Nephron (organoid): ENCODE measurements at regions not wholly inside any gene's neighbourhood (a gene's known extent, or its start where the extent isn't known, plus 50 kb on each side); places are given as distances from the start of the nearest gene placed in this dataset.

ENCODE experiments used
- H3K27ac Mint-ChIP-seq, 3 experiments: 2 replicates each; pipeline ENCODE4 v1.8.0; 2020; ENCODE audit warnings: mixed read lengths in 3 of 3, mild to moderate bottlenecking in 2 of 3, moderate library complexity in 1 of 3
- H3K27me3 Mint-ChIP-seq: 2 replicates; pipeline ENCODE4 v1.8.0; 2021; ENCODE audit warnings: low read depth, mild to moderate bottlenecking, moderate library complexity, mixed read lengths
- H3K36me3 Mint-ChIP-seq: 2 replicates; pipeline ENCODE4 v1.8.0; 2020; ENCODE audit warnings: low read depth, mixed read lengths
- H3K4me1 Mint-ChIP-seq: 2 replicates; pipeline ENCODE4 v1.8.0; 2020; ENCODE audit warnings: mixed read lengths
- H3K4me3 Mint-ChIP-seq, 3 experiments: 2 replicates each; pipeline ENCODE4 v1.8.0; 2020; ENCODE audit warnings: mild to moderate bottlenecking in 3 of 3, mixed read lengths in 3 of 3, moderate library complexity in 2 of 3
- H3K9me3 Mint-ChIP-seq: 2 replicates; pipeline ENCODE4 v1.8.0; 2020; ENCODE audit warnings: mixed read lengths
- TF ChIP-seq, protein P1 (sequence below), 3 experiments: fragments of 200-600 bp; sonication (generic); IDR thresholded peaks; one replicate each; pipeline ENCODE4 v1.5.0; 2021; ENCODE audit warnings: antibody characterized with exemption in 3 of 3; ENCODE audit not compliant: unreplicated experiment in 3 of 3

DNA sequence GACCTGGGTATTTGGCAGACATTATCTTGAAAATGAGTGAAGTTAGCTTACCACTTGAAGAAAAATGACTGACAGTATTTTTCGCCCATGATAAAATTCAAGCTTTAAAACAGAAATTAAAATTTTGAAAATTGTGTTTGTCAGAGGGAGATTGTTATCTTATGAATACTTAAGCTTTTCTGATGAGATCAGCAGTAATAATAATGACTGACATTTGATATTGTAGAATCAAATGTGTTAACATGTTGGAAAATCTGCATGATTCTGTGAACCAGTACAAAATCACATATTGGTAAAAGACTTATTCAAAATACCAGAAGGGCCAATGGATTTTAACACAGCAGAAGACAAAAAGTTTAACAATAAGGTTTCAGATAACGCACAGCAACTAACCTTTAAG is 94.0 kb downstream of the MSX2 start:
- no peak overlapping the region for H3K27ac Mint-ChIP-seq
- no peaks in the 10 kb centered on the region for H3K36me3 Mint-ChIP-seq
- no peaks in the 10 kb centered on the region for H3K27me3 Mint-ChIP-seq
- TF ChIP-seq, protein P1, sequence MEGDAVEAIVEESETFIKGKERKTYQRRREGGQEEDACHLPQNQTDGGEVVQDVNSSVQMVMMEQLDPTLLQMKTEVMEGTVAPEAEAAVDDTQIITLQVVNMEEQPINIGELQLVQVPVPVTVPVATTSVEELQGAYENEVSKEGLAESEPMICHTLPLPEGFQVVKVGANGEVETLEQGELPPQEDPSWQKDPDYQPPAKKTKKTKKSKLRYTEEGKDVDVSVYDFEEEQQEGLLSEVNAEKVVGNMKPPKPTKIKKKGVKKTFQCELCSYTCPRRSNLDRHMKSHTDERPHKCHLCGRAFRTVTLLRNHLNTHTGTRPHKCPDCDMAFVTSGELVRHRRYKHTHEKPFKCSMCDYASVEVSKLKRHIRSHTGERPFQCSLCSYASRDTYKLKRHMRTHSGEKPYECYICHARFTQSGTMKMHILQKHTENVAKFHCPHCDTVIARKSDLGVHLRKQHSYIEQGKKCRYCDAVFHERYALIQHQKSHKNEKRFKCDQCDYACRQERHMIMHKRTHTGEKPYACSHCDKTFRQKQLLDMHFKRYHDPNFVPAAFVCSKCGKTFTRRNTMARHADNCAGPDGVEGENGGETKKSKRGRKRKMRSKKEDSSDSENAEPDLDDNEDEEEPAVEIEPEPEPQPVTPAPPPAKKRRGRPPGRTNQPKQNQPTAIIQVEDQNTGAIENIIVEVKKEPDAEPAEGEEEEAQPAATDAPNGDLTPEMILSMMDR (IDR thresholded peaks at IDR 0.05; ENCODE audit: unreplicated experiment in 3 of 3), result no peak
- no peak overlapping the region for H3K4me3 Mint-ChIP-seq
- H3K9me3 Mint-ChIP-seq, result peaks cover 19% of the 10 kb centered on the region
- no peaks in the 10 kb centered on the region for H3K4me1 Mint-ChIP-seq

DNA sequence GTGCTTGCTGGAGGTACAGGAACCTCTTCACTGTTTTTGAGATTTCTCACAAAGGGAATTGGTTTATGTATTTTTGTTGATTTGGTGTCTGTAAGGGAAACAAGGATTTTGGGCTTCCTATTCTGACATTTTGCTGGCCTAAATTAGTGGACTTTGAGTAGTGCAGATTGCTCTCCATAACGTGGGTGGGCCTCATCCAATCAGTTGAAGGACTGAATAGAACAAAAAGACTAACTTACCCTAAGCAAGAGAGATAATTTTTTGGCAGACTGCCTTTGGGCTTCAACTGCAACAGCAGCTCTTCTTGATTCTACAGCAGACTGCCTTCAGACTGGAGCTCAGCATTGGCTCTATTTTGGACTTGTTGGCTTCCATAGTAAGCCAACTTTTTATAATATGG is 93.2 kb downstream of the MSX2 start:
- Mint-ChIP-seq H3K27ac (no peak overlapping the region), H3K4me3 (no peak overlapping the region), H3K36me3 (no peaks in the 10 kb centered on the region), H3K9me3 (peaks cover 19% of the 10 kb centered on the region), H3K4me1 (no peaks in the 10 kb centered on the region), H3K27me3 (no peaks in the 10 kb centered on the region)
- TF ChIP-seq, protein P1 (IDR thresholded peaks at IDR 0.05; ENCODE audit: unreplicated experiment in 3 of 3), result no peak

DNA sequence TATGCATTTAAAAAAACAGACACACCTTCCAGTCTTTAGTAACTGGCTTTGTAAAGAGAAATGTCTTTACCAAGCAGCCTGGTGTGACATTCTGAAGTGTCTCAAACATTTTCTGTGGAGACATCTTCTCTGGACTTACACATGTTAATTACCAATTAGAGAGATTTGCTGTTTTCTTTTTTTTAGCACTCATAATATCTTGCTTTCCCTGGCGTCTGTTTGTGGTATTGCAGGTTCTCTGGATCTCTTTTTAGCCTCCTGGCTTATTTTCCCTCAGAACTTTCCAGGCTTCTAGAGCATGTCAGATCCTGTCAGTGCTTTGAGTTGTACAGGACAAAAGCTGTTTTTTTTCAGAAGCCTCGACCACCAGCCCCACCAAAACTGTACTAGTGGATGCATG is 92.5 kb downstream of the MSX2 start:
- Mint-ChIP-seq H3K4me1 (no peaks in the 10 kb centered on the region), H3K9me3 (peaks cover 15% of the 10 kb centered on the region), H3K27ac (no peak overlapping the region), H3K27me3 (no peaks in the 10 kb centered on the region), H3K4me3 (no peak overlapping the region), H3K36me3 (no peaks in the 10 kb centered on the region)
- TF ChIP-seq, protein P1 (IDR thresholded peaks at IDR 0.05; ENCODE audit: unreplicated experiment in 3 of 3), result peak in 2 of 3 experiments; percentile 23 to 37

DNA sequence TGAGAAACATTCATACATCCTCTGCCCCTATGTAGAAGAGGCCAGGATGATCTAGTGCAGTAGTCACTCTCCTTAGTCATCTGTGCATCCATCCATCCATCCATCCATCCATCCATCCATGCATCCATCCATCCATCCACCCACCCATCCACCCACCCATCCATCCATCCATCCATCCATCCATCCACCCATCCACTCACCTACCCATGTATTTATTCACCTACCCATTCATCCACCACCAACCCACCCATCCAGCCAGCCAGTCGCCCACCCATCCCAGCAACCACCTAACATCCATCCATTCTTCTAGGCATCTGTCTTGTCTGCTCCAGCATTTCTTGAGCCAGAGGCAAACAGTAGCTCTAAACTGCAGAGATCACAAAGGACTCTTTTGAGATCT is 87.1 kb downstream of the MSX2 start:
- H3K27ac Mint-ChIP-seq, result no peak overlapping the region
- peaks cover 3% of the 10 kb centered on the region for H3K27me3 Mint-ChIP-seq
- no peak overlapping the region for H3K4me3 Mint-ChIP-seq
- TF ChIP-seq, protein P1 (IDR thresholded peaks at IDR 0.05; ENCODE audit: unreplicated experiment in 3 of 3), result no peak
- peaks cover 5% of the 10 kb centered on the region for H3K4me1 Mint-ChIP-seq
- H3K36me3 Mint-ChIP-seq, result no peaks in the 10 kb centered on the region
- peaks cover 7% of the 10 kb centered on the region for H3K9me3 Mint-ChIP-seq

DNA sequence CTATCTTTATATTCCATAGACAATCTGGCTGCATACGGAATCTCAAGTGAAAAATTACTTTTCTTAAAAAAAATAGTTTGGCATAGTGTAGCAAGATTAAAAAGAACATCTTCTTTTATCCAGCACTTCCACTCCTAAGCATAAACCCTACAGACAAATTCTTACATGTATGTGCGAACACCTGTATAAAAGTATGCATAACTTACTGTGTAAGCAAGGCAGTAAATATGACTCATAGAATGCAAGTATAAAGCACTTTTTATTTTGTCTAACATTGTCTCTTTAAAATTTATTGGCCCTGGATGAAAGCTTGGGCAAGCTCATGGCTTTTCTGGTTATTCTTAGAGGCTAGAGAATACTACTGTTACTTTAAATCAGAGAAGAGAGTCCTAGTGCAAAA is 86.4 kb downstream of the MSX2 start:
- Mint-ChIP-seq H3K27ac (no peak overlapping the region), H3K9me3 (peaks cover 2% of the 10 kb centered on the region), H3K27me3 (peaks cover 3% of the 10 kb centered on the region), H3K4me1 (peaks cover 5% of the 10 kb centered on the region), H3K36me3 (no peaks in the 10 kb centered on the region), H3K4me3 (no peak overlapping the region)
- TF ChIP-seq, protein P1 (IDR thresholded peaks at IDR 0.05; ENCODE audit: unreplicated experiment in 3 of 3), result no peak

DNA sequence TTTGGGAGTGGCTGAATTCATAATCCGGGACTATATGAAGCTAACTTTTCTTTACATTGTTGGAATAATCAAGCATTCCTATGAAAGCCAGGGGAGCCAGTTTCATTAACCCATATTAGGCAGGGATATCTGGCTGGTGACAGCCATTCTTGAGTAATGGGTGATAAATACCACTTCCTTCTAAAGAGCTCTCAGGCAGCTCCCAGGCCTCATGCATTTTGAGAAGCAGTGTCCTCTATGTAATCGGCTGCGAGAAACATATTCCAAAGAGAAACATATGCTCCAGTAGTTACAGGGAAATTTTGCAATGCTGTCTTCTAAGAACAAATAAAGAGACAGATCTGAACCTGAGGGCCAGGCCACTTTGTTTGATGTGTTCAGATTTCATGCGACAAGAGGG is 83.1 kb downstream of the MSX2 start:
- peaks cover 5% of the 10 kb centered on the region for H3K4me1 Mint-ChIP-seq
- peaks cover 4% of the 10 kb centered on the region for H3K9me3 Mint-ChIP-seq
- no peaks in the 10 kb centered on the region for H3K36me3 Mint-ChIP-seq
- no peak overlapping the region for H3K4me3 Mint-ChIP-seq
- H3K27me3 Mint-ChIP-seq, result peaks cover 3% of the 10 kb centered on the region
- H3K27ac Mint-ChIP-seq, result no peak overlapping the region
- TF ChIP-seq, protein P1 (IDR thresholded peaks at IDR 0.05; ENCODE audit: unreplicated experiment in 3 of 3), result no peak
